Smooth muscle cell (in vitro differentiated cells): ENCODE measurements at regions not wholly inside any gene's neighbourhood (a gene's known extent, or its start where the extent isn't known, plus 50 kb on each side); places are given as distances from the start of the nearest gene placed in this dataset.

ENCODE experiments used
- DNase-seq: peaks from one replicate; lab custom pipeline; 2025; ENCODE audit not compliant: unreplicated experiment; lab: John Stamatoyannopoulos, UW
- H2AFZ ChIP-seq: fragments of 200-600 bp; sonication (generic); 2 replicates; pipeline ENCODE4 v1.6.0; 2016; ENCODE audit warnings: antibody characterized with exemption, low read depth, mild to moderate bottlenecking
- H3F3A ChIP-seq: fragments of 200-600 bp; sonication (generic); 2 replicates; pipeline ENCODE4 v1.6.0; 2017; ENCODE audit warnings: antibody characterized with exemption, low read depth
- H3K27ac ChIP-seq: fragments of 200-600 bp; sonication (generic); 2 replicates; pipeline ENCODE4 v1.5.1; 2016; ENCODE audit warnings: low read depth, mild to moderate bottlenecking
- H3K27me3 ChIP-seq: fragments of 200-600 bp; sonication (generic); 2 replicates; pipeline ENCODE4 v1.6.1; 2016; ENCODE audit warnings: low read depth, mild to moderate bottlenecking
- H3K36me3 ChIP-seq: fragments of 200-600 bp; sonication (generic); 2 replicates; pipeline ENCODE4 v1.5.1; 2016; ENCODE audit warnings: low read depth
- H3K4me1 ChIP-seq: fragments of 200-600 bp; sonication (generic); 2 replicates; pipeline ENCODE4 v1.5.1; 2016; ENCODE audit warnings: low read depth
- H3K4me2 ChIP-seq: fragments of 200-600 bp; sonication (generic); 2 replicates; pipeline ENCODE4 v1.6.0; 2016; ENCODE audit warnings: mild to moderate bottlenecking
- H3K4me3 ChIP-seq: fragments of 200-600 bp; sonication (generic); 2 replicates; pipeline ENCODE4 v1.5.1; 2016; ENCODE audit warnings: mild to moderate bottlenecking
- H3K79me2 ChIP-seq: fragments of 200-600 bp; sonication (generic); 2 replicates; pipeline ENCODE4 v1.6.0; 2016; ENCODE audit warnings: low read depth, mild to moderate bottlenecking
- H3K9ac ChIP-seq: fragments of 200-600 bp; sonication (generic); 2 replicates; pipeline ENCODE4 v1.6.0; 2016; ENCODE audit warnings: low read depth
- H3K9me3 ChIP-seq: fragments of 200-600 bp; sonication (generic); replicated peaks from 2 replicates; pipeline ENCODE4 v1.5.1; 2016; ENCODE audit warnings: low read depth
- H4K20me1 ChIP-seq: fragments of 200-600 bp; sonication (generic); 2 replicates; pipeline ENCODE4 v1.6.0; 2016; ENCODE audit warnings: low read depth
- CTCF ChIP-seq: fragments of 200-600 bp; sonication (generic); IDR thresholded peaks from 2 replicates; pipeline ENCODE4 v1.5.1; 2017; ENCODE audit warnings: borderline replicate concordance, mild to moderate bottlenecking, antibody characterized with exemption; ENCODE audit not compliant: insufficient read depth, poor library complexity, severe bottlenecking
- WGBS: methylation state at CpG from one replicate; pipeline ENCODE4 v1.1.7; 2016; ENCODE audit warnings: low lambda C conversion rate; 5-methylcytosine and 5-hydroxymethylcytosine counted together

GRCh38 chr7:80357530-80357929 lies 154.3 kb downstream of the GNAT3 start:
- Histone ChIP-seq H3F3A (no peaks in the 10 kb centered on the region), H4K20me1 (no peaks in the 10 kb centered on the region), H3K36me3 (no peaks in the 10 kb centered on the region), H2AFZ (no peak overlapping the region), H3K4me2 (no peak overlapping the region), H3K9me3 (no peaks in the 10 kb centered on the region), H3K4me3 (no peak overlapping the region), H3K27me3 (no peaks in the 10 kb centered on the region), H3K79me2 (no peaks in the 10 kb centered on the region), H3K27ac (no peak overlapping the region), H3K4me1 (no peaks in the 10 kb centered on the region), H3K9ac (no peak overlapping the region)
- DNase-seq: no peak
- TF ChIP-seq CTCF: no peak

DNA sequence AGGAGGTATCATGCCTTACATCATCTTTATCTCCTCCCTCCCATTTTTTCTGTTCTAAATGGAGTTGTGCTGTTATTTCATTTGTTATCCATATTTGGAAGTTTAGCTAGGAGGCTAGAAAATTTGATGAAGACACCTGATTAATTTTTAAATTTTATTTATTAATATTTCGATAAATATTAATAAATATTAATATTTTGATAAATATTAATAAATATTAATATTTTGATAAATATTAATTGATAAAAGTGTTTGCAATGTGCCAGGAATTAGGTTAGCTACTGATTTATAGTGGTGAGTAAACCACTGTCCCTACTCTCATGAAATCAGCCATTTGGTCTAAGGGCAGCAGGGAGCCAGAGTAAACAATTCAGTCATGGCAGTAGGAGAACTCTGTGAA lies 161.4 kb downstream of the GNAT3 start:
- no peaks in the 10 kb centered on the region for H3K79me2 ChIP-seq
- H3K27me3 ChIP-seq: no peaks in the 10 kb centered on the region
- no peaks in the 10 kb centered on the region for H4K20me1 ChIP-seq
- no peaks in the 10 kb centered on the region for H3F3A ChIP-seq
- 48% methylated on average over 1 of the region's 1 CpG for WGBS
- no peaks in the 10 kb centered on the region for H3K4me1 ChIP-seq
- no peak for TF ChIP-seq CTCF
- no peak overlapping the region for H2AFZ ChIP-seq
- no peak overlapping the region for H3K9ac ChIP-seq
- H3K36me3 ChIP-seq: no peaks in the 10 kb centered on the region
- DNase-seq: no peak
- no peaks in the 10 kb centered on the region for H3K9me3 ChIP-seq
- no peak overlapping the region for H3K4me3 ChIP-seq
- no peak overlapping the region for H3K4me2 ChIP-seq
- H3K27ac ChIP-seq: no peak overlapping the region

DNA sequence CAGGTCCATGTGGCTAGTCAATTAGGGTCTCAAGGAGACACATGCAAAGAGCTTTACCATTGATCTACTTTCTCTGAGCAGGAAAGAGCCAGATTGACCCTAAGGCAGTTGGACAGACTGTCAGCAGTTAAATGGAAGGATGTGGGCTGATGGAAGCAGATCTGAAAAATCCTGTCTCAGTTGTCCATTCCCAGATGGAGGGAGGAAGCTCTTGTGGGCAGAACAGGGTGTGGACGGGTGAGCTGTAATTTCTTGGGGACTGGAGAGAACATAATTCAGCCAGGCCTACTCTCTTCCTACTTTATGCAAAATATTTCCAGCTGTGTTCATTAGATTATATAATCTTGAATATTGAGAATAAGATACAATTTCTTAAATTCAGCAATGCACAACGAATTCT lies 163.6 kb downstream of the GNAT3 start:
- Histone ChIP-seq H3K36me3 (no peaks in the 10 kb centered on the region), H3K27me3 (no peaks in the 10 kb centered on the region), H2AFZ (no peak overlapping the region), H3K4me2 (no peak overlapping the region), H3F3A (no peaks in the 10 kb centered on the region), H4K20me1 (no peaks in the 10 kb centered on the region), H3K9me3 (no peaks in the 10 kb centered on the region), H3K27ac (no peak overlapping the region), H3K4me3 (no peak overlapping the region), H3K79me2 (no peaks in the 10 kb centered on the region), H3K9ac (no peak overlapping the region), H3K4me1 (no peaks in the 10 kb centered on the region)
- WGBS: 71% methylated on average over 2 of the region's 2 CpGs
- no peak for DNase-seq
- no peak for TF ChIP-seq CTCF

- no peak for DNase-seq
- Histone ChIP-seq H4K20me1 (no peaks in the 10 kb centered on the region), H3K4me1 (no peaks in the 10 kb centered on the region), H3K4me2 (peak overlapping the region; percentile 22), H3K79me2 (no peaks in the 10 kb centered on the region), H2AFZ (no peak overlapping the region), H3K4me3 (no peak overlapping the region), H3K9ac (no peak overlapping the region), H3K9me3 (no peaks in the 10 kb centered on the region), H3K36me3 (no peaks in the 10 kb centered on the region), H3F3A (no peaks in the 10 kb centered on the region), H3K27me3 (no peaks in the 10 kb centered on the region), H3K27ac (no peak overlapping the region)
- no peak for TF ChIP-seq CTCF
- WGBS: 63% methylated on average over 1 of the region's 1 CpG
These were observed 164.7 kb downstream of the GNAT3 start for GRCh38 chr7:80347173-80347572.
